ENCODE measurements at regions not wholly inside any gene's neighbourhood (a gene's known extent, or its start where the extent isn't known, plus 50 kb on each side); places are given as distances from the start of the nearest gene placed in this dataset.

- no peak for TF ChIP-seq CTCF (IDR thresholded peaks at IDR 0.05; ENCODE audit: insufficient read depth, low read length)
- no peak for DNase-seq (ENCODE audit: low read depth)
These were observed 167.4 kb upstream of the RAB6C start for GRCh38 chr2:129812071-129812470.

GRCh38 chr2:129812654-129813053 is 166.8 kb upstream of the RAB6C start:
- H3K4me3 ChIP-seq (ENCODE audit: low read depth, low read length): no peak overlapping the region
- DNase-seq (ENCODE audit: low read depth): no peak
- no peak for TF ChIP-seq CTCF (IDR thresholded peaks at IDR 0.05; ENCODE audit: insufficient read depth, low read length)

More at GRCh38 chr2:129812071-129812470, 167.4 kb upstream of the RAB6C start:
- no peak overlapping the region for H3K4me3 ChIP-seq (ENCODE audit: low read depth, low read length)

GRCh38 chr2:129813404-129813803 is 166.1 kb upstream of the RAB6C start:
- no peak overlapping the region for H3K4me3 ChIP-seq (ENCODE audit: low read depth, low read length)
- DNase-seq (ENCODE audit: low read depth): no peak
- TF ChIP-seq CTCF (IDR thresholded peaks at IDR 0.05; ENCODE audit: insufficient read depth, low read length): no peak

GRCh38 chr2:129816813-129817574 is 162.5 kb upstream of the RAB6C start:
- TF ChIP-seq CTCF (IDR thresholded peaks at IDR 0.05; ENCODE audit: insufficient read depth, low read length): no peak
- no peak for DNase-seq (ENCODE audit: low read depth)
- H3K4me3 ChIP-seq (ENCODE audit: low read depth, low read length): no peak overlapping the region

- no peak overlapping the region for H3K4me3 ChIP-seq (ENCODE audit: low read depth, low read length)
- no peak for TF ChIP-seq CTCF (IDR thresholded peaks at IDR 0.05; ENCODE audit: insufficient read depth, low read length)
- no peak for DNase-seq (ENCODE audit: low read depth)
These were observed 159.6 kb upstream of the RAB6C start for GRCh38 chr2:129819855-129820254.

GRCh38 chr2:129820908-129821307 is 158.6 kb upstream of the RAB6C start:
- no peak overlapping the region for H3K4me3 ChIP-seq (ENCODE audit: low read depth, low read length)
- no peak for TF ChIP-seq CTCF (IDR thresholded peaks at IDR 0.05; ENCODE audit: insufficient read depth, low read length)
- DNase-seq (ENCODE audit: low read depth): no peak

- TF ChIP-seq CTCF (IDR thresholded peaks at IDR 0.05; ENCODE audit: insufficient read depth, low read length): no peak
- H3K4me3 ChIP-seq (ENCODE audit: low read depth, low read length): no peak overlapping the region
- no peak for DNase-seq (ENCODE audit: low read depth)
These were observed 158.0 kb upstream of the RAB6C start for GRCh38 chr2:129821445-129821844.

Data from fibroblast of the aortic adventitia (primary cell).